ENCODE measurements at regions not wholly inside any gene's neighbourhood (a gene's known extent, or its start where the extent isn't known, plus 50 kb on each side); places are given as distances from the start of the nearest gene placed in this dataset.
A peak's percentile ranks its signal among the peaks of the same experiment; 100 is the strongest.

- no peak for DNase-seq (ENCODE audit: low read depth in 4 of 4, low spot score in 2 of 4)
Observed at GRCh38 chr6:10307028-10307427, 107.8 kb downstream of the TFAP2A start.

DNA sequence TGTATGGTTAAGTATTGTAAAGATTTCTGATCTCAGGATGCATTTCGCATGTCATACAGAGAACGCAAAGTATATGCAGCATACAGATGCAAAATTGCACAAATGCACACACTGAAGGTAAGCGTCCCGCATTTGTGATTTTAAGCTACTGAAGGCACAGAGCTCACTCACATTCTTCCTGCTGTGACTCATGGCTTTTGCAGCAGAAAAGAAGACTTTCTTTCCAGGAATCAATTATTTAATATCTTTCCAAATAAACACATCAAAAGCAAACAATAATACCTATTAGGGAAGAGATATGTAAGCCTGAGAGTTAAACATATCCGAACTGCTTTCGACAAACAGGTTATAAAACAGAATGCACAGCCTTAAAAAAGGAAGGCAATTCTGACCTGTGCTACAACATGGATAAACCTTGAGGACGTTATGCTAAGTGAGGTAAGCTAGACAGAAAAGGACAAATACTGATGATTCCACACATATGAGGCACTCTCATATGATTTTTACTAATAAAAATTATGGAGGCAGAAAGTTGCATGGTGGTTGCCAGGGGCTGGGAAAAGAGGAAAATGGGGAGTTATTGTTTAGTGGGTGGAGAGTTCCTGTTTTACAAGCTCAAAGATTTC, 109.0 kb downstream of the TFAP2A start:
- no peak for DNase-seq (ENCODE audit: low read depth in 4 of 4, low spot score in 2 of 4)

GRCh38 chr6:10303608-10304506, 111.0 kb downstream of the TFAP2A start:
- DNase-seq (ENCODE audit: low read depth in 4 of 4, low spot score in 2 of 4), result no peak

DNA sequence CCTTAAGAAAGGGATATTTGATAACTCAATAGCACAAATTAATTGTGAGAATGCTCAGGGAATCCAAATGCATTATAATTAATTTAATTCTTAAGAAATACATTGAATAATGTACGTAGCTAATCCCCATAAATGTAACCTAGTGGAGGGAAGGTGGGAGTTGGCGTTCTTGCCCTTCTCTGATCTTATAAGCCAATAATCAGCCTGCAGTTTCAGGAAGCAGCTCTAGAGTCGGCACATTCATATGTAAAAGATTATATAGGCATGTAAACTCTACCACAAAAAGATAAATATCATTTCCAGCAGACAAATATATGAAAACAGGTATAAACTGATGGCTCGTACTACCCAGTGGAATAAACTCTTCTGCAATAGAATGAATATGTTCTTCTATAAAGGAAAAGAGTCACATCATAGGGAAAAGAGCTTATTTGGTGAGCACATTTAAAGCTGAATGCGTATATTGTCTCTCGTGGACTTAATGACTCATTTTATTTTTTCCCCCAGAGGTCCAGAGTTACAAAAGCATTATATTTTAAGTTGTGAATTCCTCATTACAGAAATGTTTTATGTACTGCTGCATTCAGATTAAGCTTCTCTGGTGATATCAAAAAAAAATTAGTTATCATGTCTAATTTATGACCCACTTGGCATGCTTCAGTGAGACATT, 112.2 kb downstream of the TFAP2A start:
- no peak for DNase-seq (ENCODE audit: low read depth in 4 of 4, low spot score in 2 of 4)

GRCh38 chr6:10300071-10300470, 114.8 kb downstream of the TFAP2A start:
- DNase-seq (ENCODE audit: low read depth in 4 of 4, low spot score in 2 of 4), result no peak

DNA sequence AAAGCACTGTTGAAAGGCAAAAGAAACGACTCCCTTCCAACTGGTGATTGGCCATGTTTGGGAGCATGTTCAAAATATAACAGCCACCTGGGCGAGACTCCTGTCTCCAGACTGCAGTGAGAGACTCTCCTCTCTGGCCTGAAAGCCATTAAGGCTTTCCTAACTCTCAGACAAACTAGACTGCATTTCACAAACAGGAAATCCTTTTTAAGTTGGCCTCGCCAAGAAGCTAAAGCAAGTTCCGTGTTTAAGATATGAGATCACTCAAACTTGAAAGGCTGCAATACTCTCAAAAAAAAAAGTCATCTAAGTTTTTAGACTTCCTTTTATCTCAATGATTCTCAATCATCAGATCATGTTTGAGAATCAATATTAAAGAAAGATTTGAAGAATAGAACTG, 117.0 kb downstream of the TFAP2A start:
- no peak for DNase-seq (ENCODE audit: low read depth in 4 of 4, low spot score in 2 of 4)

DNA sequence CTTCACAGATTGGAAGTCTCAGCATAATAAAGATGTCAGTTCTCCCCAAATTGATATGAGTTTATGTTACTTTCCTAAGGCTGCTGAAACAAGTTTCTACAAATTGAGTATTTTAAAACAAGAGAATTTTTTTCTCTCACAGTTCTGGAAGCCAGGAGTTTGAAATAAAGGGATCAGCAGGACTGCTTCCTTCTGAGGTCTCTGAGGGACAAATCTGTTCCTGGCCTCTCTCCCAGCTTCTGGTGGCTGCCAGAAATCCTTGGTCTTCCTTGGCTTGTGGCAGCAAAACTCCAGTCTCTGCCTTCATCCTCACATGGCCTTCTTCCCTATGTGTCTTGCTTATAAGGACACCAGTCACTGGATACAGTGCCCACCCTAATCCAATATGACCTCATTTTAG, 136.1 kb downstream of the TFAP2A start:
- DNase-seq (ENCODE audit: low read depth in 4 of 4, low spot score in 2 of 4), result no peak

DNA sequence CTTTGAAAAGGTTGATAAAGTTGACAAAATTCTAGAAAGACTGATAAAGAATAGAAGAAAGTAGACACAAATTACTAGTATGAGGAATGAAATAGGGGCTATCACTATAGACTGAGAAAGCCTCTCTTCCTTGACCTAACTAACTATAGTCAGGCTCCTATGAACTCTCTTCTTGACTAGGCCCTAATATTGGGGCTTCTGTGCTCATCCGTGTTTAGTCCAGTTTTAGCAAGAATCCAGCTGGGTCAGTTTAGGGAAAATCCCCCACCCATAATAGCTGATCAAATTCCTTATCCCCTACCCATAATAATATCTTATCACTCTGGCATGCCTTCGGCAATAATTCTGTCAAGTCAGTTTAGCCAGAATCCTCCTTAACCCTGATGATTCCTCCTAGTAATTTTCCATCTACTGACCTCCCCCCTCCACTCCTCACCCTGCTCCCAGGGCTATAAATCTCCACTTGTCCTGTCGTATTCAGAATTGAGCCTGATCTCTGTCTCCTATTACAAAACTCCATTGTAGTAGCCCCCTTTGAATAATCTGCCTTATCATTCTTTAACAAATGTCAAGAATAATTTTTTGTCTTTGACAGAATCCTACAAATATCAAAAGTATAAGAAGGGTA, 138.1 kb downstream of the TFAP2A start:
- no peak for DNase-seq (ENCODE audit: low read depth in 4 of 4, low spot score in 2 of 4)

- no peak for DNase-seq (ENCODE audit: low read depth in 4 of 4, low spot score in 2 of 4)
Observed at GRCh38 chr6:10276106-10276505, 138.8 kb downstream of the TFAP2A start.

DNA sequence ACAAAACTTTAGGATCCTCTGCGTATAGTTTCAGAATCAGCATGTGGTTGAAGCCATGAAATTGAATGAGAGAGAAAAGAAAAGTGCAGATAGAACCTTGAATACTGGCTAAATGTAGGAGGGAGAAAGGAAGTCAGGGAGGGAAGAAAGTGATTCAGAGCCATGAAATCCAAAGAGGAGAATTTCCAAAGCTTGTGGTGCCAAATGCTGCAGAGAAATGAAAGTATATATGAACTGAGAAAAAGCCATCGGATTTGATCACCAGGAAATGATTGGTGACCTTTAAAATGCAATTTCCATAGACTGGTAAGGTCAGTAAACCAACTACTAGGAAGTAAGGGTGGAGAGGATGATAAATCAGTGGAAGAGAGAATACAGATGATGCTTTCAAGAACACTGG, 142.3 kb downstream of the TFAP2A start:
- no peak for DNase-seq (ENCODE audit: low read depth in 4 of 4, low spot score in 2 of 4)

DNA sequence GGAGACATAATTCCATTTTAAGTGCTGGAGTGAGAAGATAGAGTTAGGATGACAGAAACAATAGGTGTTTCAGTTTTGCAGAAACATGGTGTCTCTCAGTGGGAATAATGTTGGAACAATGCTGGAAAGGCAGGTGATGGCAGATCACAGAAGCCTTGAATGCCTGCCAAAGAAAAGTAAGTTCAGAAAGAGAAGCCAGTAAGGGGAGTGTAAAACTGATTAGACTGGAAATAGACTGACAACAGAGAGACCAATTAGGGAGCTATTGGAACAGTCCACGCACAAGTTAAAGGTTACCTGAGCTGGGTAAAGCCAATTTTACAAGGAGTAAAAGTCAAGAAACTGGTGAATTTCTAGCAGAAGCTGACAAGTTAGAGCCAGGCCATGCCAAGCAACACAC, 142.9 kb downstream of the TFAP2A start:
- no peak for DNase-seq (ENCODE audit: low read depth in 4 of 4, low spot score in 2 of 4)

DNA sequence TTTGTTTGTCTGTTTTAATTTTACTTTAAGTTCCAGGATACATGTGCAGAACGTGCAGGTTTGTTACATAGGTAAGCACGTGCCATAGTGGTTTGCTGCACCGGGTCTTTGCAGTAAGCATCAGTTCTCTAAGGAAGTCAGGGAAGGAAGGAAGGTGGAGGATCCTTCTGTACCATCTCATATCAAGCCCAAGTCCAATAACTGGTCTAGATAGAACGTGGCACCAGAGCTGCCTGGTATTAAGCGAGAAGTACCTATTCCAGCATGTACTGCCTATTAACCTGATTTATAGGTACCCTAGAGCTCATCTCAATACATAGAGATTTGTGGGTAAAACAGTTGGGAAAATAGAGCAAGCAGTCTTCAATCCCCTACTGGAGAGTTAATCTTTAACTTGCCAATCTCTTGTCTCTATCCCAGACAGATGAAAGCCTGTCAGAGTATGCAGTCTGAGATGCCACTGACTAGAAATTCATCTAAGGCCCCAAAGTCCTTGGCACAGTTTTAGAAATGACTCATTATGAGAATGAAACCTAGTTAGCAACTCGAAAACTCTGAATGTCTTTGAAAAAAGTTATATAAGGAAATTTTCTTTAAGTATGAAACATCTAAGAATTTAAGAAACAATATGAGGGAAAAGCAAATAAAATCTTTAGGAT, 144.9 kb downstream of the TFAP2A start:
- no peak for DNase-seq (ENCODE audit: low read depth in 4 of 4, low spot score in 2 of 4)

DNA sequence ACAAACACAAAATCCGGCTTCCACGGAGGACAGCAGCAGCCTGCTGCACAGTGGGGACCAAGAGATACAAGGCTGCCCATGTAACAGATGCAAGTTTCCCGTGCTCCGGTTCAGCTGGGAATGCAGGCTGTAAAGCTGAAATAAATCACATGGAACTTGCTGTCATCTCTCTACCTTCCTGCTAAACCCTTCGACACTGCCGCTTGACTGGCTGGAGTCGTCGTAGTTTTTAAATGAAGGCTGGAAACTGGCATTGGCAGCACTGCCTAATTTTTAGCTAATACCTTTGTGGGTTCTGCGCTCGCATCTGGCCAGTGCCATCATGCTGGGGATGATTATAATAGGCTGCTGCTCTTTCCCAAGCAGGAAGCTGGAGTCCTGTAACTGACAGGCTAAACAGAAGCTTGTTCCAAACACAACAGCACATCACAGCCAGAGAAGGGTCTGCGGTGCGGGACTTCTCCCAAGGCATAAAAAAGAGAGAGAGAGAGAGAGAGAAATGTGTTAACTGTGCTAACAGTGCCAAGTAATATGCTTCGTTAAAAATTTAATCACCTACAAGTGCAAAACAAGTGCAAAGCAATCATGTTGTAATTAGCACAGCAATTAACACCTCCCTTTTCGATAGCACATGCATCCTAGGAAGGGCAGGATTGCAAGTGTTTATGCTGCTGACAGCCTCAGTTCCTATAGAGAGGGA, 146.1 kb downstream of the TFAP2A start:
- peak; percentile 5 to 39 (median 36) for DNase-seq (ENCODE audit: low read depth in 4 of 4, low spot score in 2 of 4)

DNA sequence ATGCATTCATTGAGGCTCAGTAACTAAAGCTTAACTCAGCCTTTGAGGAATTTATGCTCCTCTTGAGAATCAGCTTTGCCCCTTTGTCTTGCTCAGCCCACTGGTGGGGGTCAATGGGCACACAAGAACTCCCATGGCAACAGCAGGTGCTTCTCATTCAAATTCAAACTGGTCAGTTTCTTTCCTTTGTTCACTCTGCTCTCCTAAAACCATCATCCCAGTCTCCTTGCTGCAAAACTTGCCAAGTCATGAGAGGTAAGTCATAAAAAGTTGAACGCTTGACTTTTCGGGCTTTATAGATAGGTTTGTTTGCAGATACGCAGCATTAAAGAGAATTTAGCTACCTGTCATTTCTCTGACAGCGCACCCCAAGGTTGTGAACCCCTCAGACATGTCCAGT, 146.8 kb downstream of the TFAP2A start:
- no peak for DNase-seq (ENCODE audit: low read depth in 4 of 4, low spot score in 2 of 4)

- DNase-seq (ENCODE audit: low read depth in 4 of 4, low spot score in 2 of 4), result no peak
Observed at GRCh38 chr6:10266462-10266861, 148.4 kb downstream of the TFAP2A start.

GRCh38 chr6:10266061-10266460, 148.8 kb downstream of the TFAP2A start:
- no peak for DNase-seq (ENCODE audit: low read depth in 4 of 4, low spot score in 2 of 4)

DNA sequence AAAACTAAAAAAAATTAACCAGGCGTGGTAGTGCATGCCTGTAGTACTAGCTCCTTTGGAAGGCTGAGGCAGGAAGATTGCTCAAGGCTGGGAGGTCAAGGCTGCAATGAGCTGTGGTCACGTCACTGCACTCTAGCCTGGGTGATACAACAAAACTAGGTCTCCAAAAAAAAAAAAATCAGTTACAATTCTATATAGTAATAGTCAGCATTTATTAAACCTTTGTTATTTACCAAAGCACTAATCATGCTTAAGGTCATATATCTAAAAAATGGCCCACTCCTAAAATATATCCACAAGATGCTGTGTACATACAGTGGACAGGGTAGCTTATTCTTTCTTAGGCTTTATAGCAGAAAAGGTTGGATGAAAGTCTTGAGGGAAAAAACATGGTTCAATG, 152.4 kb downstream of the TFAP2A start:
- DNase-seq (ENCODE audit: low read depth in 4 of 4, low spot score in 2 of 4), result no peak

DNA sequence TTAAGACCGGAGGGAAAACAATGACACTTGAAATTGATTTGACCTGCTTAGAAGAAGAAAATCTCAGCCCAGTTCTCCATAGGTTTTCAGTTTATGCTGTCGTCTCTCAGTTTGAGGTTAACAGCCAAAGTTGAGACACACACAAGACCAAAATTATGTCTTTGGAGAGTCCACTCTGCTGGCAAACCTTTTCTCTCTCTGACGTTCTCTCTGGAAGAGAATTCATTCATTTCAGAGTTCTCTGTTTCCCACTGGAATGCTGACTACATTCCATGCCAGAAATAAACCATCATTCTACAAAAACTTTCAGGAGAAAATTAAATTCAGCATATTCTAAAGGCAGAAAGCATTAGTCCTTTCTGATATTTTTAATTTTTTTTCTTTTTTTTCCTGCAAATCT, 155.2 kb downstream of the TFAP2A start:
- DNase-seq (ENCODE audit: low read depth in 4 of 4, low spot score in 2 of 4), result no peak

GRCh38 chr6:10258341-10258740, 156.5 kb downstream of the TFAP2A start:
- no peak for DNase-seq (ENCODE audit: low read depth in 4 of 4, low spot score in 2 of 4)

DNA sequence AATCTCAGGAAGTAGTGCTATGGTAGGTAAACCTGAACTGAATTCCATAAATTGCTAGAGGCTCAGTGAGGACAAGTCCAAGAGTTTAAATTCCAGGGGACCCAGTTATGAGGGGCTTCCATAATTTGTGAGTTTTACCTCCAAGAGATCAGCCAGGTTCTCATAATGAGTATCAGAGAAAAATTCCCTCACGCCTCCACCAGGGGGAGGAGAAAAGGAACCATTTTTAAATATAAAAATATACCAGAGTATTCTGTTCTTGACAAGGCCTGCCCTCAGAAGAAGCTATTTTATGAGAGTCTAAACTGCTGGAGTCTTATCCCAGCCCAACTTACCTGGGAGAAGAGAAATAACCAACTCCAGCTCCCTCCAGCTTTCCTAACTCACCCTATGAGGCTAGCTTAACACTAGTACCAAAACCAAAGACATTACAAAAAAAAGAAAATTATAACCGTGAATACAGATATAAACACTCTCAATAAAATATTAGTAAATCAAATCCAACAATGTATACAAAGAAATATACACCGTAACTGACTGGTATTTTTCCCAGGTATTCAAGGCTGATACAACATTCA, 158.7 kb downstream of the TFAP2A start:
- DNase-seq (ENCODE audit: low read depth in 4 of 4, low spot score in 2 of 4), result no peak
